Activated CD8-positive, alpha-beta memory T cell treated with anti-CD3 and anti-CD28 coated beads, Interleukin-2, amount 10 ng/mL, durations not matched to agents 7 days and 5 days (primary cell): ENCODE measurements at regions not wholly inside any gene's neighbourhood (a gene's known extent, or its start where the extent isn't known, plus 50 kb on each side); places are given as distances from the start of the nearest gene placed in this dataset.

Experiments
- ATAC-seq: fragments of 150-1000 bp; cut with Tn5 transposase; one replicate; pipeline ENCODE4 v1.10.0; 2021; ENCODE audit warnings: moderate library complexity
- CTCF ChIA-PET: fragments of 350-600 bp; sonication (Branson Sonifier 250); formaldehyde crosslinking; loops from one replicate; lab custom pipeline; 2021; ENCODE audit warnings: antibody characterized with exemption; lab: Charles Lee
- DNase-seq: peaks from one replicate; pipeline ENCODE4 v3.0.0-alpha.2; 2020
- H3K27ac Mint-ChIP-seq: one replicate; pipeline ENCODE4 v1.8.0; 2021; ENCODE audit warnings: mild to moderate bottlenecking, mixed read lengths
- H3K27me3 Mint-ChIP-seq: one replicate; pipeline ENCODE4 v1.8.0; 2021; ENCODE audit warnings: mixed read lengths
- H3K36me3 Mint-ChIP-seq: one replicate; pipeline ENCODE4 v1.8.0; 2021; ENCODE audit warnings: mild to moderate bottlenecking, mixed read lengths
- H3K4me1 Mint-ChIP-seq: one replicate; pipeline ENCODE4 v1.8.0; 2021; ENCODE audit warnings: mixed read lengths
- H3K4me3 Mint-ChIP-seq: one replicate; pipeline ENCODE4 v1.8.0; 2021; ENCODE audit warnings: mild to moderate bottlenecking, moderate library complexity, mixed read lengths
- H3K9me3 Mint-ChIP-seq: one replicate; pipeline ENCODE4 v1.8.0; 2022; ENCODE audit warnings: low read depth, mixed read lengths

GRCh38 chr4:107562316-107562715 lies 157.7 kb downstream of the PAPSS1 start:
- H3K9me3 Mint-ChIP-seq, result no peaks in the 10 kb centered on the region
- no peak for ATAC-seq
- no peak overlapping the region for H3K4me3 Mint-ChIP-seq
- H3K4me1 Mint-ChIP-seq, result no peaks in the 10 kb centered on the region
- no peaks in the 10 kb centered on the region for H3K36me3 Mint-ChIP-seq
- H3K27ac Mint-ChIP-seq, result no peak overlapping the region
- no peak for DNase-seq
- CTCF ChIA-PET, result no interaction called here
- H3K27me3 Mint-ChIP-seq, result no peaks in the 10 kb centered on the region

GRCh38 chr4:107561481-107561880 lies 158.6 kb downstream of the PAPSS1 start:
- Mint-ChIP-seq H3K27me3 (no peaks in the 10 kb centered on the region), H3K27ac (no peak overlapping the region), H3K4me1 (no peaks in the 10 kb centered on the region), H3K36me3 (no peaks in the 10 kb centered on the region), H3K4me3 (no peak overlapping the region), H3K9me3 (no peaks in the 10 kb centered on the region)
- DNase-seq (no peak), ATAC-seq (no peak)
- CTCF ChIA-PET, result no interaction called here

- H3K9me3 Mint-ChIP-seq, result no peaks in the 10 kb centered on the region
- CTCF ChIA-PET, result no interaction called here
- H3K36me3 Mint-ChIP-seq, result no peaks in the 10 kb centered on the region
- no peak for DNase-seq
- no peak for ATAC-seq
- no peak overlapping the region for H3K27ac Mint-ChIP-seq
- H3K4me1 Mint-ChIP-seq, result no peaks in the 10 kb centered on the region
- no peak overlapping the region for H3K4me3 Mint-ChIP-seq
- no peaks in the 10 kb centered on the region for H3K27me3 Mint-ChIP-seq
Measured at GRCh38 chr4:107559653-107560052, 160.4 kb downstream of the PAPSS1 start.

GRCh38 chr4:107552306-107552705 lies 167.7 kb downstream of the PAPSS1 start:
- H3K4me3 Mint-ChIP-seq, result no peak overlapping the region
- H3K9me3 Mint-ChIP-seq, result no peaks in the 10 kb centered on the region
- no peaks in the 10 kb centered on the region for H3K36me3 Mint-ChIP-seq
- CTCF ChIA-PET, result no interaction called here
- no peak overlapping the region for H3K27ac Mint-ChIP-seq
- peaks cover 4% of the 10 kb centered on the region for H3K4me1 Mint-ChIP-seq
- ATAC-seq, result no peak
- DNase-seq, result no peak
- H3K27me3 Mint-ChIP-seq, result no peaks in the 10 kb centered on the region

- Mint-ChIP-seq H3K4me3 (no peak overlapping the region), H3K9me3 (no peaks in the 10 kb centered on the region), H3K36me3 (no peaks in the 10 kb centered on the region), H3K4me1 (peaks cover 4% of the 10 kb centered on the region), H3K27me3 (no peaks in the 10 kb centered on the region), H3K27ac (no peak overlapping the region)
- CTCF ChIA-PET, result no interaction called here
- ATAC-seq, result no peak
- no peak for DNase-seq
Measured at GRCh38 chr4:107548211-107548905, 171.7 kb downstream of the PAPSS1 start.

- H3K36me3 Mint-ChIP-seq, result no peaks in the 10 kb centered on the region
- H3K27ac Mint-ChIP-seq, result no peak overlapping the region
- no peak for ATAC-seq
- H3K27me3 Mint-ChIP-seq, result peaks cover 2% of the 10 kb centered on the region
- H3K4me1 Mint-ChIP-seq, result peaks cover 4% of the 10 kb centered on the region
- no peak overlapping the region for H3K4me3 Mint-ChIP-seq
- no peak for DNase-seq
- CTCF ChIA-PET, result no interaction called here
- no peaks in the 10 kb centered on the region for H3K9me3 Mint-ChIP-seq
Measured at GRCh38 chr4:107546638-107547037, 173.4 kb downstream of the PAPSS1 start.

- DNase-seq (no peak), ATAC-seq (no peak)
- Mint-ChIP-seq H3K9me3 (no peaks in the 10 kb centered on the region), H3K27me3 (peaks cover 5% of the 10 kb centered on the region), H3K4me3 (no peak overlapping the region), H3K36me3 (no peaks in the 10 kb centered on the region), H3K27ac (no peak overlapping the region), H3K4me1 (no peaks in the 10 kb centered on the region)
- CTCF ChIA-PET, result no interaction called here
Measured at GRCh38 chr4:107541511-107541910, 178.5 kb downstream of the PAPSS1 start.

GRCh38 chr4:107531927-107532326 lies 188.1 kb downstream of the PAPSS1 start:
- ATAC-seq (no peak), DNase-seq (no peak)
- no peak overlapping the region for H3K4me3 Mint-ChIP-seq
- H3K27me3 Mint-ChIP-seq, result peaks cover 2% of the 10 kb centered on the region
- no peaks in the 10 kb centered on the region for H3K36me3 Mint-ChIP-seq
- H3K27ac Mint-ChIP-seq, result no peak overlapping the region
- CTCF ChIA-PET, result no interaction called here
- no peaks in the 10 kb centered on the region for H3K4me1 Mint-ChIP-seq
- H3K9me3 Mint-ChIP-seq, result no peaks in the 10 kb centered on the region

GRCh38 chr4:107520368-107520767 lies 199.7 kb downstream of the PAPSS1 start:
- CTCF ChIA-PET, result no interaction called here
- no peaks in the 10 kb centered on the region for H3K36me3 Mint-ChIP-seq
- ATAC-seq, result no peak
- H3K4me3 Mint-ChIP-seq, result no peak overlapping the region
- no peaks in the 10 kb centered on the region for H3K27me3 Mint-ChIP-seq
- H3K4me1 Mint-ChIP-seq, result no peaks in the 10 kb centered on the region
- H3K9me3 Mint-ChIP-seq, result no peaks in the 10 kb centered on the region
- DNase-seq, result no peak
- H3K27ac Mint-ChIP-seq, result no peak overlapping the region

GRCh38 chr4:107519053-107519452 lies 201.0 kb downstream of the PAPSS1 start:
- no peak overlapping the region for H3K4me3 Mint-ChIP-seq
- no peaks in the 10 kb centered on the region for H3K36me3 Mint-ChIP-seq
- H3K9me3 Mint-ChIP-seq, result no peaks in the 10 kb centered on the region
- ATAC-seq (no peak), DNase-seq (no peak)
- no peaks in the 10 kb centered on the region for H3K4me1 Mint-ChIP-seq
- CTCF ChIA-PET, result no interaction called here
- no peak overlapping the region for H3K27ac Mint-ChIP-seq
- H3K27me3 Mint-ChIP-seq, result no peaks in the 10 kb centered on the region

GRCh38 chr4:107518076-107518475 lies 202.0 kb downstream of the PAPSS1 start:
- Mint-ChIP-seq H3K27me3 (no peaks in the 10 kb centered on the region), H3K4me1 (no peaks in the 10 kb centered on the region), H3K4me3 (no peak overlapping the region), H3K9me3 (no peaks in the 10 kb centered on the region), H3K36me3 (no peaks in the 10 kb centered on the region), H3K27ac (no peak overlapping the region)
- DNase-seq (no peak), ATAC-seq (no peak)
- CTCF ChIA-PET, result no interaction called here

GRCh38 chr4:107512549-107512948 lies 207.5 kb downstream of the PAPSS1 start:
- no peak for ATAC-seq
- H3K9me3 Mint-ChIP-seq, result no peaks in the 10 kb centered on the region

GRCh38 chr4:107509615-107510014 lies 210.4 kb downstream of the PAPSS1 start:
- ATAC-seq (no peak), DNase-seq (no peak)
- CTCF ChIA-PET, result no interaction called here
- Mint-ChIP-seq H3K9me3 (no peaks in the 10 kb centered on the region), H3K27ac (no peak overlapping the region), H3K4me3 (no peak overlapping the region), H3K4me1 (no peaks in the 10 kb centered on the region), H3K36me3 (no peaks in the 10 kb centered on the region), H3K27me3 (peaks cover 6% of the 10 kb centered on the region)

More at GRCh38 chr4:107512549-107512948, 207.5 kb downstream of the PAPSS1 start:
- Mint-ChIP-seq H3K27me3 (peaks cover 5% of the 10 kb centered on the region), H3K4me1 (no peaks in the 10 kb centered on the region), H3K36me3 (no peaks in the 10 kb centered on the region), H3K27ac (no peak overlapping the region), H3K4me3 (no peak overlapping the region)
- CTCF ChIA-PET, result no interaction called here
- DNase-seq, result no peak

GRCh38 chr4:107500551-107500950 lies 219.5 kb downstream of the PAPSS1 start:
- peaks cover 9% of the 10 kb centered on the region for H3K4me1 Mint-ChIP-seq
- H3K36me3 Mint-ChIP-seq, result no peaks in the 10 kb centered on the region
- no peak for DNase-seq
- H3K4me3 Mint-ChIP-seq, result no peak overlapping the region
- no peak overlapping the region for H3K27ac Mint-ChIP-seq
- no peak for ATAC-seq
- CTCF ChIA-PET, result no interaction called here
- peaks cover 3% of the 10 kb centered on the region for H3K27me3 Mint-ChIP-seq
- peaks cover 3% of the 10 kb centered on the region for H3K9me3 Mint-ChIP-seq

GRCh38 chr4:107497054-107497453 lies 223.0 kb downstream of the PAPSS1 start:
- CTCF ChIA-PET, result no interaction called here
- no peak overlapping the region for H3K27ac Mint-ChIP-seq
- no peak for DNase-seq
- no peak overlapping the region for H3K4me3 Mint-ChIP-seq
- no peaks in the 10 kb centered on the region for H3K36me3 Mint-ChIP-seq
- peaks cover 3% of the 10 kb centered on the region for H3K27me3 Mint-ChIP-seq
- ATAC-seq, result peak; percentile 45
- H3K9me3 Mint-ChIP-seq, result no peaks in the 10 kb centered on the region
- H3K4me1 Mint-ChIP-seq, result peaks cover 9% of the 10 kb centered on the region
